HG03342 (cell line): ENCODE measurements at regions not wholly inside any gene's neighbourhood (a gene's known extent, or its start where the extent isn't known, plus 50 kb on each side); places are given as distances from the start of the nearest gene placed in this dataset.

Experiments used
- ATAC-seq: cut with Tn5 transposase; IDR thresholded peaks from one replicate; pipeline ENCODE4 v1.9.1; 2021; ENCODE audit warnings: mild to moderate bottlenecking, moderate library complexity; ENCODE audit not compliant: unreplicated experiment

- ATAC-seq, result no peak
These were observed 385.8 kb downstream of the C3orf38 start for GRCh38 chr3:88535563-88535962.

- ATAC-seq, result no peak
These were observed 393.2 kb downstream of the C3orf38 start for GRCh38 chr3:88542916-88543315.

GRCh38 chr3:88572450-88572849 is 422.7 kb downstream of the C3orf38 start:
- ATAC-seq, result no peak

- ATAC-seq, result no peak
These were observed 423.7 kb downstream of the C3orf38 start for GRCh38 chr3:88573472-88573871.

GRCh38 chr3:88574146-88574545 is 424.4 kb downstream of the C3orf38 start:
- no peak for ATAC-seq

- no peak for ATAC-seq
These were observed 434.7 kb downstream of the C3orf38 start for GRCh38 chr3:88584451-88584850.

GRCh38 chr3:88586121-88586640 is 436.4 kb downstream of the C3orf38 start:
- ATAC-seq, result no peak

- ATAC-seq, result no peak
These were observed 439.4 kb downstream of the C3orf38 start for GRCh38 chr3:88589138-88589537.

- ATAC-seq, result no peak
These were observed 445.3 kb downstream of the C3orf38 start for GRCh38 chr3:88595026-88595425.

- ATAC-seq, result no peak
These were observed 446.7 kb downstream of the C3orf38 start for GRCh38 chr3:88596451-88596850.

- ATAC-seq, result no peak
These were observed 461.1 kb downstream of the C3orf38 start for GRCh38 chr3:88610820-88611219.

GRCh38 chr3:88611826-88612326 is 462.1 kb downstream of the C3orf38 start:
- no peak for ATAC-seq

- ATAC-seq, result no peak
These were observed 466.7 kb downstream of the C3orf38 start for GRCh38 chr3:88616413-88616812.

GRCh38 chr3:88617283-88617682 is 467.5 kb downstream of the C3orf38 start:
- no peak for ATAC-seq

GRCh38 chr3:88618021-88618645 is 468.4 kb downstream of the C3orf38 start:
- no peak for ATAC-seq

GRCh38 chr3:88621586-88621985 is 471.8 kb downstream of the C3orf38 start:
- ATAC-seq, result no peak

GRCh38 chr3:88623709-88624108 is 473.9 kb downstream of the C3orf38 start:
- ATAC-seq, result no peak

GRCh38 chr3:88626456-88627120 is 476.8 kb downstream of the C3orf38 start:
- no peak for ATAC-seq

- no peak for ATAC-seq
These were observed 478.5 kb upstream of the EPHA3 start for GRCh38 chr3:88628901-88629300.

- no peak for ATAC-seq
These were observed 475.2 kb upstream of the EPHA3 start for GRCh38 chr3:88632226-88632625.

- ATAC-seq, result no peak
These were observed 466.8 kb upstream of the EPHA3 start for GRCh38 chr3:88640581-88640980.

- no peak for ATAC-seq
These were observed 466.3 kb upstream of the EPHA3 start for GRCh38 chr3:88641033-88641604.
